CD4-positive, alpha-beta T cell treated with Interleukin-4 for 4 hours (primary cell): ENCODE measurements at regions not wholly inside any gene's neighbourhood (a gene's known extent, or its start where the extent isn't known, plus 50 kb on each side); places are given as distances from the start of the nearest gene placed in this dataset.

ENCODE experiments used
- DNase-seq: peaks from one replicate; pipeline ENCODE4 v3.0.0-alpha.2; 2020

DNA sequence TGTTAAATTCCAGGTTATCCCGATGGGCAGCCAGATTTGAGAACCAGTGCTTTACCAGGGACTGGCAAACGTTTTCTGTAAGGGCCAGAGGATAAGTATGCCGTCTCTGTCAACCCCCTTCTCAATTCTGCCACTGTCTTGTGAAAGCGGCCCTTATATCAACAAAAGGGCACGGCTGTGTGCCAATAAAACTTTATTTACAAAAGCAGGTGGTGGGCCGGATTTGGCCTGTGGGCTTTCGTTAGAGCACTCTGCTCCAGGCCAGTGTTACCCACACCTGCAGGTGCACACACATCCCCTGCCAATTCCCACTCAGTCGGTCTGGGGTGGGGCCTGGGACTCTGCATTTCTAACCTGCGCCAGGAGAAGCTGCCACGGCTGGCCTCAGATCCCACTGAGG is 111.2 kb downstream of the RFLNA start:
- no peak for DNase-seq

DNA sequence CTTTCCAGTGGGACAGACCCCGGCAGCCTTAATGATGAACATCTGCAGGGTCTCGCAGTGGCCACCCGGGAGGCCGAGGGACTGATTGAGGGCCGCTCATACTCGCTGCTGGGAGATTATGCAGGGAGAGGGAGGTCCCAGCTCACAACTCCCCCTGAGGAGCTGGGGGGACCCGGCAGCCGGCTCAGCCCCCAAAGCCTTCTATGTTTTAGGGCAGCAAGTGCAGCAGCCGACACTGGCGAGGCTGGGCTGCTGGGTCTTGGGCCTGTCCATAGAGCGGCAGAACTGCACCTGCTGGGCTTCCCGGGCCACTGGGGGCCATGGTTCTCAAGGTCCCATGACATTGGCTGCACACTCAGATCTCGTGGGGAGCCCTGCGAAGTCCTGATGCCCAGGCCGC is 110.7 kb downstream of the RFLNA start:
- no peak for DNase-seq

DNA sequence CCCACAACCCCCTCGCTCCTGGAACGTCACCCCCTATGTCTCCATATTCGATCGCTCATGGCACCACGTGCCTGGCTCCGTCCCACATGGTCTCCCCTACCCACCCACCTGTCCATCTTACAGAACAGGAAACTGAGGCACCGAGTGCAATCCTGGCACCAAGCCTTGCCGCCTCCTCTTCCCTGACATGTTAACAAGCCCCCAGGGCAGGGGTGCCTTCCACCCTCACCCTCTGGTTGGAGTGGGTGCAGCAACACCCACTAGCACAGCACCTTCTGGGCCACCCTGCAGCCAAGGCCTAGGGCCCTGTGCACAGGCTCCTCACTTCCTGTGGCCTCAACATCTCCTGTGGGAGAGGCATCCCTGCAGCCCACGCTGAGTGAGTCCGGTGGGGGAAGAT is 110.3 kb downstream of the RFLNA start:
- no peak for DNase-seq

DNA sequence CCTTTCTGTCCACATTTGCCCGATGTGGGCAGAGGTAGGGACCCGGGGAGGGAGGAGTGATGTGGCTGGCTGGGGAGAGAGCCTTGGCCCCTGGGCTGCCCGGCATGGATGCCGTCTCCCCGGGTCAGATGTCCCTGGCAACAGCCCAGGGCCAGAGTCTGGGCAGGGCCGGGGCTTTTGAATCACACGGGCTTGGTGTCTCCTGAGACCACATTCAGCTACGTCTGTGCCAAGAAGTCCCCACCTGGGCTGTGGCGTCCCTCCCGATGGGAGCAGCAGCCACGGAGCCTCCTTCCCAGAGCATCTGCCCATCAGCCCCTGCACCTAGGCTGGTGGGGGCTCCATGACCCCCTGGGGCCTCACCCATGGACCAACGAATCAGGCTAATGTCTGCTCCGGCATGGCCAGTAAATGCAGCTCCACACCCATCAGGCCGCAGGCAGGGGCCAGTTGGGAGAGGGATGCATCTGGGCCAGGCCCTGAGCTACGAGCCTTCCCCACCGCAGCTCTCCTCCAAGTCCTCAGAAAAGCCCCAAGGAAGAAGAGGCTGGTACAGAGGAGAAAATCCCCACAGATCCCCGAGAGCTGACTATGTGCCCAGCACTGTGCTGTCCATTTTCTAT is 109.4 kb downstream of the RFLNA start:
- DNase-seq: no peak

DNA sequence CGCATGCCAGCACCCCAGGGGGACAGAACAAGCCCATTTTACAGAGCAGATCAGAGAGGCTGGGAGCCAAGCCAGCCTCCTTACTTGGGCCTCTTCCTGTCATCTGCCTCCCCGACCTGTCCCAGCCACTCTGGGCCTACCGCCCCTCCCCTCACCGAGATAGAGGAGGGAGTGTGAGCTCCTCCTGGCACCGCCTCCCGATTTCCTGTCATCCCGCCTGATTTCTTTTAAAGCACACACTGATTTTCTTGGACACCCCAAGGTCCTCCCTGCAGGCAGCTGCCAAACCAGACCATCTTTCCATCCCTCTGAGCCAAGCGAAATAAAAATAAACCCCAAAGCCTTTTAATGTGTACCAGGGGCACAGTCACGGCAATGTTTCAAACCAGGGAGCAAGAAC is 108.4 kb downstream of the RFLNA start:
- DNase-seq: no peak

DNA sequence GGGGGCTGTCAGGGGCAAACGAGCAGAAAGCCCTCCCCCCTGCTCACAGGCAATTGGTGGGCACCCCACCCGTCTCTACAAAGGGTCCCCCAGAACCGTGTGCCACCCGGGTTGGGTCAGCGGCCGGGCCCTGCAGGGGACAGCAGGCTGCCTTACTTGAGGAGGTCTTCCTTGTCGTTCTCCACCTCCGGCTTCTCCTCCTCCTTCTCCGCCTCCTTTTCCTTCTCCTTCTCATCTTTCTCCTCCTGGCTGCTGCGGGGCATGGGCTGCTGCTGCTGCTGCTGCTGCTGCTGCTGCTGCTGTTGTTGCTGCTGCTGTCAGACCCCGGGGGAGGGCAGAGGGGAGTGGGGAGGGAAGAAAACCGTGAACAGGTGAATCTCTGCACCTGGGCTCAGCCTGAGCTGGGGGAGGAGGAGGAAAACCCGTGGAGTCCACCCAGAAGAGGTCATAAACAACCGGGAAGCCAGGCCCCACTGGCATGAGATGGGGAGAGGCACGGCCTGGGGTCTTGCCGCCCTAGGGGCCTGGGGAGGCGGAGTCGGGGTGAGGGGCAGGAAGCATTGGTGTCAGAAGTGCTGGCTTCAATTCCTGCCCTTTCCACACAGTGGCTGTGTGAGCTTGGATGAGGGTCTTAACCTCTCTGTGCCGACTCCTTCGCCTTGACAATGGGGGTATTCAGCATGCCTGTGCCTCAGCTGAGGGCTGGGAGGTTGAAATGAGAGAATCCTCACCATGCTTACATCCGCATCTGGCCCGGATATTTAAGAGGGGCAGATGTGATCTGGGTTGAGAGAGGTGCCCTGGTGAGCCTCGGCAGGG is 107.6 kb downstream of the RFLNA start:
- DNase-seq: no peak

DNA sequence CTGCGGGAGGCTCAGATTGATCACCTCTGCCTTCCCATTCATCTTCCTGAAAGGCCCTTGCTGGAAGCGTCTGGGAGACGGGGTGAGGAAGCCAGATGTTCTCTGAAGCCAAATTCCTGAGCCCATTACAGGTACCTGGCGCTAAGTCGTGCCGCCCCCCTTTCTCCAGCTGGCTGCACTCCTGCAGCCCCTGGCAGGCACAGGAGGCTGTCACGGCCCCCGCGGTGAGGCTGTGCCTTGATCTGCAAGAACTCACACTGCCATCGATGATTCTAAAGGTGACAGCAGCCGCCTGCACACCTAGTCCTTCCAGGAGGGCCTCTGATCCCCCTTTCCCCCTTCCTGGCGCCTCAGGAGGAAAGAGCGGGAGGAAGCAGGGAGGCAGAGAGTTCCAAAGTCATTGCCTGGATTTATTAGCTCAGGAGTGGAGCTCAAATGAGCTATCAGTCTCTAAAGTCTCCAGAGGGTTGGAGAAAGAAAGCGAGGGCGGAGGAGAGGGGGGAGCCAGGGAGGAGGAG is 106.9 kb downstream of the RFLNA start:
- DNase-seq: no peak

DNA sequence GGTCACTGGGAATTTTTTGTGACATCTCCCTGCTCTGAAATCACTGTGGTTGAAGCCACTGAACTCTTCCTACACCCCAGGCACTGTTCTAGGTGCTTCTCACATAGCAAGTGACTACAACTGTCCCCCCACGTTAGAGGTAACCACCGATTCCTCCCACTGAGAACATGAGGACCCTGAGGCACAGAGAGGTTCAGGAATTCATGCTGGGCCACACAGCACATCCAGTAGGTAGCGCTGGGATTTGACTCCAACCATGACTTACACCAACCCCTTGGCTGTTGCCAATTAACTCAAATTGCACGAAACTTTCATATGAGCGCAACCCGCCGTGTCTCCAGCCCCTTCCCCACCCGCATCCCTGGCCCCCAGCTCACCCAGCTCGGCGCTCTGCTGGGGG is 105.2 kb downstream of the RFLNA start:
- no peak for DNase-seq

DNA sequence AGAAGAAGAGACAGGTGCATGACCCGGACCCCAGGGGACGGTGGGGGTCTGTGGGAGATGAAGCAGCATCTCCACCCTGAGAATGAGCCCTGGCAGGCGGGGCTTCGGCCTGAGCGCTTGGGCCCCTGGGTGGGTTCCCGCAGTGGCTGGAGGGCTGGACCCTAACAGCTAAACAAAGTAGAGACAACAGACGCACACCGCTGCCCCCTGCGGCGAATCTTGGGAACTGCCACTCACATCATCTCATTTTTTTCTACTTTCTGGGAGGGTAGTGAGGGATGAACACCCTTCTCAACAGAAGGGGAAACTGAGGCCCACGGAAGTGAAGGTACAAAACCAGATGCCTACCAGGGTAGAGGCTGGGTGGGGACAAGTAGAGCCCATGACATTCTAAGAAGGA is 104.7 kb downstream of the RFLNA start:
- no peak for DNase-seq

DNA sequence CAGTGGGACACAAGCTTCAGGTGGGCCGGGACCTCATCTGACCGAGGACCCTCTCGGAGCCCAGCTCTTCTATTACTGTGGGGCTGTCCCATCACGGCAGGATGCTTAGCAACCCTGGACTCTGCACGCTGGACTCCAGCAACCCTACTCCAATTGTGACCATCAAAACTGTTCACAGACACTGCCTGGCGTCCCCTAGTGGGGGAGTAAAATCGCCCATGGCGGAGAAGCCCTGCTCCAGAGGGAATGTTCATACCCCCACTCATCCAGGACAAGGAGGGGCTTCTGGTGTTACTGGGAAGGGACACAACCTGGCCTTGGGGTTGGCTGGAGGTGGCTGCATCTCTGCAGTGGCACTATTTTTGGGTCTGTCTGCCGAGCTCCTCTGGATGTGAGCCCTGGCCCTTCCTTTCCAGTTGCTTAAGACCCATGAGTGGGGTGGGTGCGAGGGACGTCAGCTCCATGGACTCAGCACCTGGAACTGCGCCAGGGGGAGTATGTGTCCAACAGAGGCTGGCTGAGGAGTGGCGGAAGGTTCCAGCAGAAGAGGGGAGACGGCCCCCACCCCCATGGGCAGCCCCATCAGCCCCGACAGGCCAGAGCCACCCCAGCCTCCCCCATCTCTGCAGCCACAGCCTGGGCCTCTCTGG is 103.8 kb downstream of the RFLNA start:
- no peak for DNase-seq

DNA sequence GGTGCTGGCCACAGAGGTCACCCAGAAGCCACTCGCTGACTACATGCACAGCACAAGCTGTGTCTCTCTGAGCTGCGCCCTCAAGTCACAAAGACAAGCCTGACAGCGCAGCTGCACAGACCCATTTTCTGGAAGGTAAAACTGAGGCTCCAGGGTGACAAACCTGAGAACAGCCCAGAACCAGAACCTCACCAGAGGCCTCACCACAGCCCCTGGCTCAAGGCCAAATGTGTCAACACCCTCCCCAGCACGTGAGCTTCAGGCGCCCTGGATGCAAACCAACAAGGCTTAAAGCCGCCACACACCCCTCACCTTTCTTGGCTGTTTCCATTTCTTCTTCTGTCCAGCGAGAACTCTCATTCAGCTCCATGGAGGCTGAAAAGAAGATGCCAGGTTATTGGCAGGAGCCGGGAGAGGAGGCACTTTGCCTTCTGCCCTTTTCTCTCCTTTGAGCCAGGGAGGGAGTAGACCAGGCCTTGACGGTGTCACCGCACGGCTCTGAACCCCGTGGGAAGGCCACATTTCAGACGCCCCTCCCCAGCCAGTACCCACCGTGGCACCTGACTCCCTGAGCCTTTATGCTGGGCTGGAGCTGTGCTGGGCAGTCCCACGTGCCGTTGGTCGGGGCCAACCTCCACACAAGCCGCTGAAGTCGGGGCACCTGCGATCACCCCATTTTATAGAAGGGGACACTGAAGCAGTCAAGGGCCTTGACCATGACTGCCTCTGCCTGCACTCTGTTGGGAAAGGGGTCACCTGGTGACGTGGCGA is 103.1 kb downstream of the RFLNA start:
- no peak for DNase-seq

DNA sequence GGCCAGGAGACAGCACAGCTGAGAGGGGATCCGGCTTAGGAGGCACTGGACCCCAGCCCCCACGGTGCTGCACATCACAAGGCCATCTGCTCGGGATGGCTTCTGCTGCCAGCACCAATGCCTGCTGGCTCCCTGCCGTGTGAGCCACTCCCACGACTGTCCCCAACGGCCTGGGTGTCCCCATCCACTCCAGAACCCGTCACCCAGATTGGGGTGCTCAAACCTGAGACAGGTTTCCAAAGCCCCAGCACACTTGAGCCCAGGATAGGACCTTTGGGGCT is 102.4 kb downstream of the RFLNA start:
- no peak for DNase-seq

DNA sequence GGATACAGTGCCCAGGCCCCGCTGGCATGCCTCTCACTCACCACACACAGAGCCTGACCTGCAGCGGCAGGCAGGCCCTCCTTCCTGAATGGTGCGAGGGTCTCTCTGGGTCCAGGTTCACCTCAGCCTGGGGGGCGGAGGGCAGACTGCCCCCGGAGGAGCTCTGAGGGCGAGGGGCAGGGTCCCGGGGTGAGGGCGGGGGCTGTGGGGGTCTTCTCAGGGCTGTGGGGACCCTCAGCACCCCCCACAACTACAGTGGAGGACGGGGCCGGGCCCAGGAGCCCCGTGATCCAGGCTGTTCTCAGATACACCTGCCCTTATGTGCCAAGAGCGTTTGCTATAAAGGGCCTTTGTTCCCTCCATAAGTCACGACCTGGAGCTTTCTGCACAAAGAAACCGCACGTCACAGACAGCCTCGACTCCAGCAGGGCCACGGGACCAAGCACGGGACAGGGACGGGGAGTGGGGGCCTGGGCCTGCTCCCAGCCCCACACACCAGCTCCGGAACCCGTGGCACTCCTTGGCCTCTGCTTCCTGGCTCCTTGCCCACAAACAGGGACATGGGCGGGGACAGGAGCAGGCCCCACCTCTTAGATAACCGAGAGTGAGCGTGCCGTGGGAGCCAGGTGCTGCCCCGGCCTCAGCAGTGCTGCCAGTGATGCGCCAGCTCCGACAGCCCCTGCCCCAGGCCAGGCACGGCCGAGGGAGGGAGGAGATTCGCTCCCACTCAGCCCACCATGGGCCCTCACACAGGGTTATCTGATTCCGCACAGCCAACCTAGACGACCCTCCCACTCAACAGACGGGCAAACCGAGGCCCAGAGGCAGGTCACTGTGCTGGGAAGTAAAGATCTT is 101.9 kb downstream of the RFLNA start:
- DNase-seq: no peak

DNA sequence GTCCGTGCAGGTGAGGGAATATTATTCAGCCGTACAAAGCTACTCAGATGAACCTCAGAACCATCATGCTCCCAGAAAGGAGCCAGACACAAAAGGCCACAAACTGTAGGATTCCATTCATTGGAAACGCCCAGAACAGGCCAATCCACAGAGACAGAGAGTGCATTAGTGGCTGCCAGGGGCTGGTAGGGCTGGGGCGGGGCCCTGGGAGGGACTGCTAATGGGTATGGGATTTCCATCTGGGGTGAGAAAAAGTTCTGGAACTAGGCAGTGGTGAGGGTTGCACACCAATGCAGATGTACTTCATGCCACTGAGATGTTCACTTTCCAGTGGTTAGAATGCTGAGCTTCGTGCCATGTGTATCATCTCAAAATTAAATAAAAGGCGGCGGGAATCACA is 101.1 kb downstream of the RFLNA start:
- DNase-seq: no peak

DNA sequence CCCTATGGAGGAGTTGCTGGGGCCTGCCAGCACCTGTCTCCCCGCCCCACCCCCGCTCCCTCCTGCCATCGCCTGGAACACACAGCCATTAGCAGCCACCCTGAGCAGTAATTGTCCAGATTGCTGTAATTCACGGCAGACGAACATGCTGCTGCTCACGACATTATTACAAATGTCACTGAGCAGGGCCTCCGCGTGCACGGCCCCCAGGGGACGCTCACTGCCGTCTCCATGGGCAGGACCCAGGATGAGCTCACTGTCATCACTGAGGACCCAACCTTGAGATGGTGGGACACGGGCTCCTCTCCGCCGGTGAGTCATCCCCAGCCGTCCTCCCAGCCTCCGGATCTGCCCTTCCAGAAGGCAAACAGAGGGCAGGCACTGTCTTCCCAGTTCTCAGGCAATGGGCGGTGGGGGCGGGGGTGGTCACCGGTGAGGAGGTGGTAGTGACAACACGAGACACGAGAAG is 100.4 kb downstream of the RFLNA start:
- DNase-seq: no peak

DNA sequence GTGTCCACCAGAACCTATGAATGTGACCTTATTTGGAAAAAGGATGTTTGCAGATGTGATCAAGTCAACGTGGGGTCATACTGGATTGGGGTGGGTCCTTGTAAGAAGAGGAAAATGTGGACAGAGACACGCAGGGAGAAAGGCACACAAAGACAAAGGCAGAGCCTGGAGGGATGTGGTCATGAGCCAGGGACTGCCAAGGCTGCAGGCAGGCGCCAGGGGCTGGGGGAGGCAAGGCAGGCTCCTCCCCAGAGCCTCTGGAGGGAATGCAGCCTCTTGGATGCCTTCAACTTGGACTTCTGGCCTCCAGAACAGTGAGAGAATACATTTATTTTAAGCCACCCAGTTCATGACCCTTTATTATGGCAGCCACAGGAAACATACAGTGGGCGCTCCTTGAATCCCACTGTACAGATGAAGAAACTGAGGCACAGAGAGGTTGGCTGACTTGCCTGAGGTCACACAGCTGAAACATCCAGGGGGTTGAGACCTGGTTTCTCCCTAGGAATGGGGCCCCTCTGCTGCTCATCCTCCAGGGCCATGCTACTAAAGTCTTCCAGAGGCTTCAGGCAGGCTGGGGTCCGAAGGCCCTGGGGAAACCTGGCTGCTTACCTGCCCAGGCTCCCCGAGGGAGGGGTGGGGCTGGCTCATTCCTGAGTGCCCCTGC is 99.7 kb downstream of the RFLNA start:
- no peak for DNase-seq

DNA sequence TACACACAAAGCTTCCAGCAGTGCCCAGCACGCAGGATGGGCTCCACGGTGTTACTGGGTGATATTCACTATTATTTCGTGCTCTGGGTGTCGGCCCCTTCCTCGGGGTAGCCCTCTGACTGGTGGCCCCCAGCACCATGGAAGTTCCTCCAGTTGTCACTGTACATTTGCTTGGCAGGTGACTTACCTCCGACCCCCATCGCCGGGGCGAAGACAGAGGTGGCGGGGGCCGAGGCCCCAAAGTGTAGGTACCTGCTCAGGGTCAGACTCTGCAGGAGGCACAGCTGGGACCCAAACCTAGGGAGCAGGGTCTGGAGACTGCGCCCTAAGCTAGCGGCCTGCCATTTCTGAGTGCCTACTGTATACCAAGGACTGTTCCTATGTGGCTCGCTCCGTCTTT is 98.9 kb downstream of the RFLNA start:
- DNase-seq: no peak

DNA sequence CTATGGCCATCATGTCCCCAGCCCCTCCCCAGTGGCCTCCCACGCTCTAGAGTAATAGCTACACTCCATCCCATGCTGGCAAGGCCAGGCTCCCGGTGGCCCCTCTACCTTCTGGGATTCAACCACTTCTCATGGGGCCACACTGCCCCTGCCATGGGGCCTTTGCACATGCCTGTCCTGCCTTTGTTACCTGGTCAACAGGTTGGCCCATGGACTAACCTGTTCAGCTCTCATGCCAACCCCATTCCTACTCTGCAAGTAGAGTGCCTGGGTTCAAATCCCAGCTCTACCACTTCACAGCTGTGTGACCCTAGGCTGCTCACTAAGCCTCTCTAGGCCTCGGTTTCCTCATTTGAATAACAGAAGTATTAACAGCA is 98.5 kb downstream of the RFLNA start:
- no peak for DNase-seq

DNA sequence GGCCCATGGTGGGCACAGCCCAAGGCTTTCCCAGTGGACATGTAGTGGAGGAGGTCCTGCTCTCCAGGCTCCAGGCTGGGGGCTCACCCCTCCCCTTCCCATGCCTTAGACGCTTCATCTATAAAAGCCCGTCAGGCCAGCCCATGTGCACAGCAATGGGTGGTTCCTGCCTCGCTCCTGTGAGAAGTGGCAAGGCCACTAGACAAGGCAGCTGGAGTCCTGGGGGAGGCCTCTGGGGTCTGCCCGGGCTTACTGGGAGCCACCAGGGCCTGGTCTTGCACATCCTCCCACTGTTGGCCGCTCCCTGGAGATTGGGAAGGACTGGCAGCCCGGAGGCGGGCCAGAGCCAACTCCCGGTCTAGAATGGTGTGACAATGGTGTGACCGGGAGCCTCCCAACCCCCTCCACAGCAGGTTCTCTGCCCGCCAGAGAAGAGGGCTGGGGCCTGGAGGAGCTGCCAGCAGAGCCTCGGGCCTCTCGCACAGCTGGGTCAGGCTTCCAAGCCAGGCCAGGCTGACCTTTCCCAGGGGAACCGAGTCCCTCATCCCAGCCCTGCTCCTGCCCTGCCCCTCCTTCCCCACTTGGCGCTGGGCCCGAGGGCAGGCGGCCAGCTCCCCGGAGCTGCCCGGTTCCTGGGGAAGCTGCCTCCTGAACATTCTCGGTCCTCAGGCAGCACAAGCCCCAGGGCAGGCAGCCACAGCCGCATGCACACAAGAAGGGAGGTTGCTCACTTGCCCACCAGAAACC is 97.9 kb downstream of the RFLNA start:
- DNase-seq: no peak

DNA sequence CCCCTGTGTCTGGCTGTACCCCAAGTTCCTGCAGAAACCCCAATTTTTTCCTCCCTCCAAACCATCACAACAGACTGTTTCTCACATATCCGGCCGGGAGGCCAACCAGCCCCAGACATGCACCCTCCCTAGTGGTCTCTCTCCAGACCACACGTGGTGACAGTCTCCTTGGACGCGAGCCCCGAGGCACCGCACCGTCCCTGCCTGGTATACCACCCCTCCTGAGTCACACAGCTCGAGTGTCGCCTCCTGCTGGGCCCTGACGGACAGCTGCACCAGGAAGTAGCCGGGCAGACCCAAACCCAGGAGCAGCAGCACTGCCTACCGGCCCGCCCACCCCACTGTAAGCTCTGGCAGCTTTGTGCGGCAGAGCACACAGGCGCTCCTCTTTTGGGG is 97.4 kb downstream of the RFLNA start:
- DNase-seq: no peak
